SK-N-SH (cell line): ENCODE measurements at regions not wholly inside any gene's neighbourhood (a gene's known extent, or its start where the extent isn't known, plus 50 kb on each side); places are given as distances from the start of the nearest gene placed in this dataset.
"Not testable (repeated sequence)": the region's sequence is repeated elsewhere in the genome, so short reads cannot be mapped to it uniquely, and the experiment has no call there.

Source experiments
- CTCF ChIP-seq: fragments of 200-600 bp; sonication (generic); IDR thresholded peaks from 2 replicates; pipeline ENCODE4 v1.6.1; 2017; ENCODE audit warnings: antibody characterized with exemption, mild to moderate bottlenecking, moderate library complexity
- NRF1 ChIP-seq: IDR thresholded peaks from 2 replicates; pipeline ENCODE4 v1.6.1; 2012; ENCODE audit warnings: low read depth, mild to moderate bottlenecking, low read length
- REST ChIP-seq: IDR thresholded peaks from 2 replicates; pipeline ENCODE4 v1.6.1; 2012; ENCODE audit warnings: mild to moderate bottlenecking, low read depth, low read length, moderate library complexity
- YY1 ChIP-seq: IDR thresholded peaks from 2 replicates; pipeline ENCODE4 v1.4.0; 2012; ENCODE audit warnings: low read depth, mild to moderate bottlenecking

DNA sequence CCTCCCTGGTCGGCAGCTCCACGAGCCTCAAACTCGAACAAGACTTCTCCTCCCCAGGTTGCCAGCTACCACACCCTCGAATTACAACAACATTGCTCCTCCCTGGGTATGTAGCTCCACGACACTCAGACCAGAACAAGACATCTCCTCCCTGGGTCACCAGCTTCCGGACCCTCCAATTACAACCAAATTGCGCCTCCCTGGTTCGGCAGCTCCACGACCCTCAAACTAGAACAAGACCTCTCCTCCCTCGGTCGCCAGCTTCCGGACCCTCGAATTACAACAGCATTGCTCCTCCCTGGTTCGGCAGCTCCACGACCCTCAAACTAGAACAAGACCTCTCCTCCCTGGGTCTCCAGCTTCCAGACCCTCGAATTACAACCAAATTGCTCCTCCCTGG, 315.3 kb downstream of the PREX1 start:
- TF ChIP-seq NRF1, REST, CTCF, YY1: not testable (repeated sequence)
